Neural cell (in vitro differentiated cells): ENCODE measurements at regions not wholly inside any gene's neighbourhood (a gene's known extent, or its start where the extent isn't known, plus 50 kb on each side); places are given as distances from the start of the nearest gene placed in this dataset.

Experiments
- H2AFZ ChIP-seq: fragments of 200-600, 300-800 bp; sonication (generic), shearing (Covaris generic); 2 replicates; pipeline ENCODE4 v1.6.0; 2014; ENCODE audit warnings: low read depth, mild to moderate bottlenecking, antibody characterized with exemption, low read length, moderate library complexity
- H3F3A ChIP-seq: fragments of 200-600 bp; shearing (Covaris generic); 2 replicates; pipeline ENCODE4 v1.6.1; 2016; ENCODE audit warnings: mild to moderate bottlenecking, moderate library complexity, mixed read lengths, antibody characterized with exemption, low read length; ENCODE audit not compliant: insufficient read depth, poor library complexity, severe bottlenecking
- H3K27ac ChIP-seq: fragments of 200-600, 300-800 bp; sonication (generic), shearing (Covaris generic); 2 replicates; pipeline ENCODE4 v1.5.1; 2014; ENCODE audit warnings: mild to moderate bottlenecking, low read length, moderate library complexity
- H3K27me3 ChIP-seq: fragments of 300-800, 200-600 bp; sonication (generic), shearing (Covaris generic); 2 replicates; pipeline ENCODE4 v1.6.0; 2014; ENCODE audit warnings: mild to moderate bottlenecking, low read depth, low read length, moderate library complexity; ENCODE audit not compliant: insufficient read depth
- H3K36me3 ChIP-seq: fragments of 300-800, 200-600 bp; sonication (generic), shearing (Covaris generic); 2 replicates; pipeline ENCODE4 v1.5.1; 2014; ENCODE audit warnings: mild to moderate bottlenecking, antibody characterized with exemption, low read length, moderate library complexity; ENCODE audit not compliant: insufficient read depth
- H3K4me2 ChIP-seq: fragments of 300-800, 200-600 bp; sonication (generic), shearing (Covaris generic); 2 replicates; pipeline ENCODE4 v1.6.0; 2014; ENCODE audit warnings: mild to moderate bottlenecking, low read length
- H3K4me3 ChIP-seq: fragments of 300-800, 200-600 bp; sonication (generic), shearing (Covaris generic); 2 replicates; pipeline ENCODE4 v1.5.1; 2014; ENCODE audit warnings: mild to moderate bottlenecking, low read length, moderate library complexity
- H3K79me2 ChIP-seq: fragments of 200-600 bp; shearing (Covaris generic); replicated peaks from 2 replicates; pipeline ENCODE4 v1.6.0; 2014; ENCODE audit warnings: mild to moderate bottlenecking, low read length, moderate library complexity; ENCODE audit not compliant: insufficient read depth
- H3K9ac ChIP-seq: fragments of 300-800, 200-600 bp; sonication (generic), shearing (Covaris generic); 2 replicates; pipeline ENCODE4 v1.6.1; 2016; ENCODE audit warnings: mild to moderate bottlenecking, low read length, mixed read lengths
- H3K9me2 ChIP-seq: fragments of 200-600 bp; shearing (Covaris generic); 2 replicates; pipeline ENCODE4 v1.6.1; 2016; ENCODE audit warnings: mild to moderate bottlenecking, low read length, mixed read lengths; ENCODE audit not compliant: insufficient read depth
- H3K9me3 ChIP-seq: fragments of 200-600, 300-800 bp; sonication (generic), shearing (Covaris generic); 2 replicates; pipeline ENCODE4 v1.6.1; 2016; ENCODE audit warnings: mild to moderate bottlenecking, mixed run types, low read length, moderate library complexity, mixed read lengths
- H4K20me1 ChIP-seq: fragments of 200-600 bp; shearing (Covaris generic); 2 replicates; pipeline ENCODE4 v1.6.1; 2016; ENCODE audit warnings: mild to moderate bottlenecking, mixed run types; ENCODE audit not compliant: insufficient read depth
- CTCF ChIP-seq: fragments of 450-650 bp; IDR thresholded peaks from 2 replicates; pipeline ENCODE4 v1.5.1; 2014; ENCODE audit warnings: antibody characterized with exemption, mild to moderate bottlenecking, moderate library complexity; ENCODE audit not compliant: poor library complexity, severe bottlenecking
- EP300 ChIP-seq: fragments of 450-650 bp; conservative IDR thresholded peaks from 2 replicates; pipeline ENCODE4 v1.6.1; 2014; ENCODE audit warnings: antibody characterized with exemption, mild to moderate bottlenecking, moderate library complexity; ENCODE audit not compliant: poor library complexity, severe bottlenecking
- EZH2 ChIP-seq: fragments of 200-600, 300-800 bp; shearing (Covaris generic), sonication (generic); IDR thresholded peaks from 2 replicates; pipeline ENCODE4 v1.6.1; 2014; ENCODE audit warnings: antibody characterized with exemption, low read length, borderline replicate concordance, mild to moderate bottlenecking; ENCODE audit not compliant: insufficient read depth, poor library complexity, severe bottlenecking
- MXI1 ChIP-seq: fragments of 450-650 bp; conservative IDR thresholded peaks from 2 replicates; pipeline ENCODE4 v1.6.1; 2014; ENCODE audit warnings: antibody characterized with exemption, mild to moderate bottlenecking; ENCODE audit not compliant: poor library complexity, severe bottlenecking
- POLR2AphosphoS5 ChIP-seq: IDR thresholded peaks from 2 replicates; pipeline ENCODE4 v1.6.1; 2012
- RAD21 ChIP-seq: fragments of 450-650 bp; conservative IDR thresholded peaks from 2 replicates; pipeline ENCODE4 v1.6.1; 2014; ENCODE audit warnings: antibody characterized with exemption, mild to moderate bottlenecking, moderate library complexity
- REST ChIP-seq: IDR thresholded peaks from 2 replicates; pipeline ENCODE4 v1.6.1; 2012; ENCODE audit warnings: borderline replicate concordance
- SMC3 ChIP-seq: fragments of 450-650 bp; conservative IDR thresholded peaks from 2 replicates; pipeline ENCODE4 v1.6.1; 2014; ENCODE audit warnings: antibody characterized with exemption, mild to moderate bottlenecking, moderate library complexity; ENCODE audit not compliant: poor library complexity
- TAF1 ChIP-seq: IDR thresholded peaks from 2 replicates; pipeline ENCODE4 v1.6.1; 2012; ENCODE audit warnings: low read depth

GRCh38 chr5:158593925-158594324 is 505.8 kb downstream of the EBF1 start:
- no peak overlapping the region for H2AFZ ChIP-seq
- no peak overlapping the region for H3K27ac ChIP-seq
- no peaks in the 10 kb centered on the region for H3K9me2 ChIP-seq
- H3K4me3 ChIP-seq: no peak overlapping the region
- H3F3A ChIP-seq: no peaks in the 10 kb centered on the region
- no peaks in the 10 kb centered on the region for H4K20me1 ChIP-seq
- H3K36me3 ChIP-seq: no peaks in the 10 kb centered on the region
- H3K9me3 ChIP-seq: no peaks in the 10 kb centered on the region
- no peak overlapping the region for H3K4me2 ChIP-seq
- H3K27me3 ChIP-seq: no peaks in the 10 kb centered on the region
- H3K9ac ChIP-seq: no peak overlapping the region
- no peak for TF ChIP-seq POLR2AphosphoS5
- TF ChIP-seq RAD21: no peak
- TF ChIP-seq MXI1: no peak
- no peak for TF ChIP-seq TAF1
- no peak for TF ChIP-seq EZH2
- no peak for TF ChIP-seq REST
- no peak for TF ChIP-seq SMC3
- TF ChIP-seq EP300: no peak
- no peak for TF ChIP-seq CTCF
- no peaks in the 10 kb centered on the region for H3K79me2 ChIP-seq

GRCh38 chr5:158591301-158591863 is 508.3 kb downstream of the EBF1 start:
- no peak overlapping the region for H3K4me3 ChIP-seq
- H3K9me2 ChIP-seq: no peaks in the 10 kb centered on the region
- no peaks in the 10 kb centered on the region for H3K79me2 ChIP-seq
- H4K20me1 ChIP-seq: no peaks in the 10 kb centered on the region
- no peaks in the 10 kb centered on the region for H3K27me3 ChIP-seq
- no peak overlapping the region for H3K9ac ChIP-seq
- no peak for TF ChIP-seq MXI1
- no peak for TF ChIP-seq EP300
- no peak for TF ChIP-seq EZH2
- no peak for TF ChIP-seq SMC3
- no peak for TF ChIP-seq POLR2AphosphoS5
- TF ChIP-seq CTCF: no peak
- TF ChIP-seq TAF1: no peak
- no peak for TF ChIP-seq RAD21
- no peak for TF ChIP-seq REST
- no peaks in the 10 kb centered on the region for H3K9me3 ChIP-seq
- no peaks in the 10 kb centered on the region for H3F3A ChIP-seq
- no peak overlapping the region for H3K27ac ChIP-seq
- H3K4me2 ChIP-seq: no peak overlapping the region
- H2AFZ ChIP-seq: no peak overlapping the region
- H3K36me3 ChIP-seq: no peaks in the 10 kb centered on the region
